Mesendoderm (in vitro differentiated cells): ENCODE measurements at regions not wholly inside any gene's neighbourhood (a gene's known extent, or its start where the extent isn't known, plus 50 kb on each side); places are given as distances from the start of the nearest gene placed in this dataset.
"Not testable (repeated sequence)": the region's sequence is repeated elsewhere in the genome, so short reads cannot be mapped to it uniquely, and the experiment has no call there.

Source experiments
- DNase-seq: peaks from one replicate; pipeline ENCODE4 v3.0.0; 2013
- H2AK5ac ChIP-seq: 2 replicates; pipeline ENCODE4 v1.6.1; 2013; ENCODE audit warnings: low read length, inconsistent platforms
- H2BK120ac ChIP-seq: 2 replicates; pipeline ENCODE4 v1.6.1; 2013; ENCODE audit warnings: low read depth, mild to moderate bottlenecking, low read length, moderate library complexity, mixed read lengths
- H2BK15ac ChIP-seq: replicated peaks from 2 replicates; pipeline ENCODE4 v1.6.1; 2013; ENCODE audit warnings: low read depth, mild to moderate bottlenecking, moderate library complexity
- H2BK5ac ChIP-seq: 2 replicates; pipeline ENCODE4 v1.6.1; 2013; ENCODE audit warnings: low read length, inconsistent platforms
- H3K18ac ChIP-seq: 2 replicates; pipeline ENCODE4 v1.6.1; 2013; ENCODE audit warnings: mild to moderate bottlenecking, low read length, mixed read lengths
- H3K23ac ChIP-seq: one replicate; pipeline ENCODE4 v1.6.1; 2013; ENCODE audit warnings: low read length
- H3K27ac ChIP-seq: 2 replicates; pipeline ENCODE4 v1.5.1; 2013; ENCODE audit warnings: low read depth, mild to moderate bottlenecking, inconsistent platforms, low read length, moderate library complexity
- H3K27me3 ChIP-seq: 2 replicates; pipeline ENCODE4 v1.6.1; 2013; ENCODE audit warnings: low read length, control low read depth, mild to moderate bottlenecking, inconsistent platforms; ENCODE audit not compliant: insufficient read depth, poor library complexity
- H3K36me3 ChIP-seq: 2 replicates; pipeline ENCODE4 v1.6.1; 2013; ENCODE audit warnings: low read length, inconsistent platforms; ENCODE audit not compliant: control insufficient read depth, insufficient read depth
- H3K4ac ChIP-seq: one replicate; pipeline ENCODE4 v1.6.1; 2013; ENCODE audit warnings: low read depth, mild to moderate bottlenecking, low read length, moderate library complexity
- H3K4me1 ChIP-seq: 2 replicates; pipeline ENCODE4 v1.6.1; 2013; ENCODE audit warnings: low read depth, low read length, inconsistent platforms; ENCODE audit not compliant: control insufficient read depth
- H3K4me2 ChIP-seq: 2 replicates; pipeline ENCODE4 v1.6.1; 2013; ENCODE audit warnings: low read length
- H3K4me3 ChIP-seq: 2 replicates; pipeline ENCODE4 v1.5.1; 2013; ENCODE audit warnings: mild to moderate bottlenecking, low read length
- H3K56ac ChIP-seq: one replicate; pipeline ENCODE4 v1.6.1; 2013; ENCODE audit warnings: low read length
- H3K79me1 ChIP-seq: 2 replicates; pipeline ENCODE4 v1.6.1; 2013; ENCODE audit warnings: low read length, inconsistent platforms
- H3K79me2 ChIP-seq: 2 replicates; pipeline ENCODE4 v1.6.1; 2013; ENCODE audit warnings: mild to moderate bottlenecking, low read length; ENCODE audit not compliant: control insufficient read depth, insufficient read depth
- H3K9ac ChIP-seq: 2 replicates; pipeline ENCODE4 v1.6.1; 2013; ENCODE audit warnings: low read length, inconsistent platforms
- H4K5ac ChIP-seq: one replicate; pipeline ENCODE4 v1.6.1; 2013; ENCODE audit warnings: low read length
- H4K8ac ChIP-seq: one replicate; pipeline ENCODE4 v1.6.1; 2013; ENCODE audit warnings: low read depth, mild to moderate bottlenecking, control low read depth, low read length, moderate library complexity
- WGBS: extraction: QIAGEN DNeasy Blood & Tissue Kit; methylation state at CpG from one replicate; pipeline ENCODE4 v1.1.7; 2013; ENCODE audit warnings: low lambda C conversion rate, missing lambda C conversion rate; ENCODE audit not compliant: insufficient coverage; ENCODE audit errors: extremely low coverage; 5-methylcytosine and 5-hydroxymethylcytosine counted together

DNA sequence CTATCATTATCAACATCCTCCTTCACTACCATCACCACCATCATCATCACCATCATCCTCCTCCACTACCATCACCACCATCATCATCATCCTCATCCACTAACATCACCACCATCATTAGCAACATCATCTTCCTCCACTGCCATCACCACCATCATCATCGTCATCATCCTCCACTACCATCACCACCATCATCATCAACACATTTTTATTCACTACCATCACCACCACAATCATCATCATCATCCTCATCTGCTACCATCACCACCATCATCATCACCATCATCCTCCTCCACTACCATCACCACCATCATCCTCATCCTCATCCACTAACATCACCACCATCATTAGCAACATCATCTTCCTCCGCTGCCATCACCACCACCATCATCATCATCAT lies 639.2 kb upstream of the RBFOX1 start:
- not testable (repeated sequence) for H3K4me1 ChIP-seq, H3K79me1 ChIP-seq, H2BK15ac ChIP-seq, H4K5ac ChIP-seq, H3K79me2 ChIP-seq, H3K23ac ChIP-seq, H3K9ac ChIP-seq, H3K56ac ChIP-seq, H2BK120ac ChIP-seq, H2BK5ac ChIP-seq, H3K4me2 ChIP-seq, H4K8ac ChIP-seq, H3K27me3 ChIP-seq, DNase-seq, H3K18ac ChIP-seq, H3K27ac ChIP-seq, H2AK5ac ChIP-seq, H3K36me3 ChIP-seq, H3K4ac ChIP-seq, H3K4me3 ChIP-seq
- 100% methylated on average over 1 of the region's 2 CpGs for WGBS

DNA sequence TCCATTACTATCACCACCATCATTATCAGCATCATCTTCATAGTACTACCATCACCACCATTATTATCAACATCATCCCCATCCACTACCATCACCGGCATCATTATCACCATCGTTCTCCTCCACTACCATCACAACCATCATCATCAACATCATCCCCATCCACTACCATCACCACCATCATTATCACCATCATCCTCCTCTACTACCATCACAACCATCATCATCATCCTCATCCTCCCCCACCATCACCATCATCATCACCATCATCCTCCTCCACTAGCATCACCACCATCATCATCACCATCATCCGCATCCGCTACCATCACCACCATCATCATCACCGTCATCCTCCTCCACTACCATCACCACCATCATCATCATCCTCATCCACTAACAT lies 639.8 kb upstream of the RBFOX1 start:
- no peak overlapping the region for H2BK120ac ChIP-seq
- H4K8ac ChIP-seq, result no peak overlapping the region
- no peak overlapping the region for H2BK5ac ChIP-seq
- no peak overlapping the region for H2BK15ac ChIP-seq
- H3K9ac ChIP-seq, result no peak overlapping the region
- H3K27ac ChIP-seq, result no peak overlapping the region
- no peaks in the 10 kb centered on the region for H3K79me2 ChIP-seq
- no peaks in the 10 kb centered on the region for H3K27me3 ChIP-seq
- H3K4ac ChIP-seq, result no peak overlapping the region
- H2AK5ac ChIP-seq, result no peak overlapping the region
- no peak overlapping the region for H3K4me2 ChIP-seq
- no peak overlapping the region for H4K5ac ChIP-seq
- no peak overlapping the region for H3K18ac ChIP-seq
- 100% methylated on average over 1 of the region's 5 CpGs for WGBS
- no peak overlapping the region for H3K56ac ChIP-seq
- H3K36me3 ChIP-seq, result no peaks in the 10 kb centered on the region
- DNase-seq, result no peak
- no peaks in the 10 kb centered on the region for H3K79me1 ChIP-seq
- H3K4me1 ChIP-seq, result no peaks in the 10 kb centered on the region
- H3K23ac ChIP-seq, result no peak overlapping the region
- no peak overlapping the region for H3K4me3 ChIP-seq

DNA sequence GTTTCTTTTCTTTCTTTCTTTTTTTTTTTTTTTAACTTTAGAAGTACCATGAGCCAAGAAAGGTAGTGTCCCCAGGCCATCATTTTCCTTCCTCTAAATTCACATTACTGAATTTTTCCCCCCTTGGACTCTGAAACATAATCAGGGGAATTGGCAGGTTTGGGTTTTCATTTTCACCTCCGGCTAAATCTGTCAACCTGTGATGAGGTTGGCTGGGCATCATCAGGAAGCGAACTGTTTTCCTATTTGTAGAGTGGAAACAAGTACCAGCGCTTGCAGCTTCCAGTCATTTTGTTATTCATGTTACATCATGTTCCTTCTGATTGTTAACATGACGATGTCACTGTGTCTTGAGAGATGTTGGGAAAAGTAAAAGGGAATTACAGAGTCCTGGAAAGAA lies 641.9 kb upstream of the RBFOX1 start:
- Histone ChIP-seq H2BK5ac (no peak overlapping the region), H3K36me3 (no peaks in the 10 kb centered on the region), H3K79me1 (no peaks in the 10 kb centered on the region), H3K4me2 (no peak overlapping the region), H3K27me3 (no peaks in the 10 kb centered on the region), H2BK120ac (no peak overlapping the region), H3K4me1 (no peaks in the 10 kb centered on the region), H3K4ac (no peak overlapping the region), H3K4me3 (no peak overlapping the region), H2AK5ac (no peak overlapping the region), H3K27ac (no peak overlapping the region), H4K8ac (no peak overlapping the region), H3K23ac (no peak overlapping the region), H2BK15ac (no peak overlapping the region), H3K18ac (no peak overlapping the region), H3K56ac (no peak overlapping the region), H3K79me2 (no peaks in the 10 kb centered on the region), H3K9ac (no peak overlapping the region), H4K5ac (no peak overlapping the region)
- DNase-seq, result no peak
- WGBS, result no CpG with 5 or more reads among the region's 4 CpGs

DNA sequence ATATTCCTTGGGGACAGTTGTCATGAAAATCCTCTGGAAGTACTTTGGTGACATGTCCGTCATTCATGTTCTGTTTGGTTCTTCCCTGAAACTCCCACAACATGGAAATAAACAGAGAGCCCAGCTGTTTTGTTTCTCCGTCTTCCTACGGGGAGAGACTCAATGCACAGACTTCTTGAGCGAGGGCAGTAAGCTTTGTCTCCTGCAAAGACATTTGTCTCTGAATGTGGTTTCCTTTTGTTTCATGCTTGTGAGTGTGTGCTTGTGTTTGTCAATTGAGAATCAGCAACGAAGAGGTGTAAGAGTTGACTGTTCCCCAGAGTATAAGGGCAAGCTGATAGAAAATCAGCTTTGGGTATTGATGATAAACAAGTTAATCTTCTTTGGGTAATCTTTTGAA lies 643.0 kb upstream of the RBFOX1 start:
- Histone ChIP-seq H3K79me2 (no peaks in the 10 kb centered on the region), H3K4me1 (no peaks in the 10 kb centered on the region), H4K8ac (no peak overlapping the region), H3K79me1 (no peaks in the 10 kb centered on the region), H4K5ac (no peak overlapping the region), H3K9ac (no peak overlapping the region), H2AK5ac (no peak overlapping the region), H3K27me3 (no peaks in the 10 kb centered on the region), H3K23ac (no peak overlapping the region), H2BK120ac (no peak overlapping the region), H3K4me2 (no peak overlapping the region), H3K18ac (no peak overlapping the region), H3K56ac (no peak overlapping the region), H2BK15ac (no peak overlapping the region), H2BK5ac (no peak overlapping the region), H3K36me3 (no peaks in the 10 kb centered on the region), H3K27ac (no peak overlapping the region), H3K4me3 (no peak overlapping the region), H3K4ac (no peak overlapping the region)
- no peak for DNase-seq
- WGBS, result no CpG with 5 or more reads among the region's 5 CpGs

DNA sequence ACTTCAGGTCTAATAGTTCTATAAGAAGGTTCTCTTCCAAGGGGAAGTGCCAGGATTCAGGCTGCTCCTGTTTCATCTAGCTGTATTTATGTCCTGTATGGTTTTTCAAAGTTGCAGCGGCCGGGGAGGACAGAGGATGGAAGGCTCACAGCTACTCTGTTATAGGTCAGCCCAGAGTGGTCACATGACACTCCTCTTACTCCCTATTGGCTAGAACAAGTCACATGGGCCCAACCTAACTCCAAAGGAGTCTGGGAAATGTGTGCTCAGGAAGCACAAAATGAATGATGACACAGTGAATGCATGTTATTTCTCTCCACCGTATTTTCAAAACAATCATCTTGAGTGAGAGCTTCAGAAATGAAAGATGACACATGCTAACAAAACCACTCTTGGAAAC lies 645.1 kb upstream of the RBFOX1 start:
- no peaks in the 10 kb centered on the region for H3K27me3 ChIP-seq
- DNase-seq, result no peak
- H4K5ac ChIP-seq, result no peak overlapping the region
- no peak overlapping the region for H2BK5ac ChIP-seq
- no peak overlapping the region for H3K4ac ChIP-seq
- no peak overlapping the region for H3K56ac ChIP-seq
- H3K9ac ChIP-seq, result no peak overlapping the region
- no peaks in the 10 kb centered on the region for H3K36me3 ChIP-seq
- no peak overlapping the region for H3K18ac ChIP-seq
- H3K79me2 ChIP-seq, result no peaks in the 10 kb centered on the region
- no CpG with 5 or more reads among the region's 3 CpGs for WGBS
- H2BK15ac ChIP-seq, result no peak overlapping the region
- no peak overlapping the region for H3K23ac ChIP-seq
- H3K79me1 ChIP-seq, result no peaks in the 10 kb centered on the region
- no peaks in the 10 kb centered on the region for H3K4me1 ChIP-seq
- H2AK5ac ChIP-seq, result no peak overlapping the region
- no peak overlapping the region for H3K27ac ChIP-seq
- no peak overlapping the region for H4K8ac ChIP-seq
- H3K4me3 ChIP-seq, result no peak overlapping the region
- H3K4me2 ChIP-seq, result no peak overlapping the region
- H2BK120ac ChIP-seq, result no peak overlapping the region

DNA sequence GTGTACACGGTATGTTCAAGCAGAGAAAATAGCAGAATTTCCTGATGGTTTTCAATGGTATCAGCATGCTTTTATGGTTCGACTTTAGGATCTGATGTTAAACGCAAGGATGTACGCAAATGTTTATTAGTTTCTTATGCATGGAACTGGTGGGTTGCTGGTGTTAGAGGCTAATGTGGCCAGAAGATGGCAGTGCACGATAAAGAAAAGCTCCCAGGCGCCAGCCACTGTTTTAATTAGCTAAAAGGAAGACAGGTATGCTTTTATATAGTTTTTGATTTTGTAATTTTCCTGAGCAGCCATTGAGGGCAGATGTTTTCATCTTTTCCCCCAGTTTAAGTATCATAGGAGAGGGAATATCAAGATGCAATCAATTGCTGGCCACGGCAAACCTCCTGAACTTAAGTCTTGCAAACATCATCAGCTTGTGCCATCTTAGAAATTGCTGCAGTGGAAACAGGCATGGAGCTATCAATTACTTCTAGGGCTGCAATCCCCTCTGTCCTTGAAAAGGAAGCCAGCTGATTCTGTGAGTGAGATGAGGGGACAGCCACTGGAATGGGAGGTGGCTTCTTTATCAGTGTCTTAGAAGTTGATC lies 648.5 kb upstream of the RBFOX1 start:
- Histone ChIP-seq H3K4me3 (no peak overlapping the region), H3K4me2 (no peak overlapping the region), H3K4ac (no peak overlapping the region), H4K5ac (no peak overlapping the region), H3K4me1 (no peaks in the 10 kb centered on the region), H3K56ac (no peak overlapping the region), H2BK5ac (no peak overlapping the region), H3K9ac (no peak overlapping the region), H3K79me2 (no peaks in the 10 kb centered on the region), H3K79me1 (no peaks in the 10 kb centered on the region), H3K18ac (no peak overlapping the region), H3K27me3 (no peaks in the 10 kb centered on the region), H2AK5ac (no peak overlapping the region), H3K23ac (no peak overlapping the region), H3K36me3 (no peaks in the 10 kb centered on the region), H2BK15ac (no peak overlapping the region), H3K27ac (no peak overlapping the region), H4K8ac (no peak overlapping the region), H2BK120ac (no peak overlapping the region)
- DNase-seq, result peak; percentile 45
- WGBS, result no CpG with 5 or more reads among the region's 7 CpGs
